Esophagus muscularis mucosa (tissue), 4 donors: ENCODE measurements at regions not wholly inside any gene's neighbourhood (a gene's known extent, or its start where the extent isn't known, plus 50 kb on each side); places are given as distances from the start of the nearest gene placed in this dataset.

ENCODE experiments used
- DNase-seq: peaks from one replicate; pipeline ENCODE4 v3.0.0-alpha.2; 2017; ENCODE audit errors: extremely low spot score
- H3K27ac ChIP-seq, 4 donors: fragments of 200-600 bp; sonication (generic); replicated peaks in 1 of 4; 1 replicate in 3 of 4; 2 replicates in 1 of 4; pipeline ENCODE4 v1.5.1; 2016 to 2019; ENCODE audit warnings: mild to moderate bottlenecking in 1 of 4
- H3K27me3 ChIP-seq, 4 donors: fragments of 200-600 bp; sonication (generic); one replicate each; pipeline versions ENCODE4 v1.5.1 to v1.6.0; 2016 to 2019
- H3K36me3 ChIP-seq, 4 donors: fragments of 200-600 bp; sonication (generic); one replicate each; pipeline ENCODE4 v1.5.1; 2016 to 2019
- H3K4me1 ChIP-seq, 4 donors: fragments of 200-600 bp; sonication (generic); one replicate each; pipeline ENCODE4 v1.5.1; 2016 to 2019
- H3K4me3 ChIP-seq, 4 donors: fragments of 200-600 bp; sonication (generic); 1 replicate in 2 of 4; 2 replicates in 2 of 4; pipeline ENCODE4 v1.5.1; 2016 to 2019; ENCODE audit warnings: mild to moderate bottlenecking in 4 of 4, moderate library complexity in 1 of 4
- H3K9me3 ChIP-seq, 4 donors: fragments of 200-600 bp; sonication (generic); 1 replicate in 3 of 4; 2 replicates in 1 of 4; pipeline ENCODE4 v1.5.1; 2016 to 2019
- EP300 ChIP-seq: sonication (generic); formaldehyde crosslinking; IDR thresholded peaks from one replicate; pipeline ENCODE4 v1.6.1; 2017; ENCODE audit warnings: antibody characterized with exemption
- POLR2A ChIP-seq: fragments of 450-650 bp; IDR thresholded peaks from one replicate; pipeline ENCODE4 v1.6.1; 2017; ENCODE audit warnings: antibody characterized with exemption, moderate library complexity, mild to moderate bottlenecking, low read depth
- POLR2AphosphoS5 ChIP-seq, 2 donors: sonication (generic); formaldehyde crosslinking; IDR thresholded peaks; one replicate each; pipeline ENCODE4 v1.6.1; 2017; ENCODE audit warnings: antibody characterized with exemption in 2 of 2
- WGBS: methylation state at CpG from one replicate; pipeline ENCODE4 v1.1.5; 2018; 5-methylcytosine and 5-hydroxymethylcytosine counted together
- intact Hi-C: fragments of 100-400 bp; cut with DNase I; formaldehyde crosslinking; loops from one replicate; pipeline ENCODE4 v1.15.1; 2023
- TF ChIP-seq, protein P1 (sequence below), 3 experiments: fragments of 200-600 bp in 2 of 3; fragments of 450-650 bp in 1 of 3; sonication (generic) in 2 of 3; IDR thresholded peaks; one replicate each; pipeline ENCODE4 v1.5.1; 2017 to 2019; ENCODE audit warnings: antibody characterized with exemption in 3 of 3, mild to moderate bottlenecking in 2 of 3, moderate library complexity in 1 of 3

DNA sequence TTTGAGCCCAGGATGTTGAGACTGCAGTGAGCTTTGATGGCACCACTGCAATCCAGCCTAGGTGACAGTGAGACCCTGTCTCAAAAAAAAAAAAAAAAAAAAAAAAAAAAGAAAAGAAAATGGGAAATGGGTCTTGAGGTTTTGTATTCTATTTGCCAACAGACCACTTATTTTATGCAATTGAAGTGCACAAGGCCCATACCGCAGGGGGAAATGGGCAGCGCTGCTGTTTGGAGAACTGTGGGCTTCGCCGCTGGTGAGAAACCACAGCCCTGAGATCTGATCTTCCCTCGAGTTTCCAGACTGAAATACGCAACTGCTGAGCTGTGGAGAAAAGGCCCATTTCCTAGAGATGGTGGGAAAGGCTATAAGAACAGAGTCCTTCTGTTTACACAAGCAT, 512.0 kb downstream of the TCERG1L start:
- Histone ChIP-seq H3K27me3 (peaks cover 0 to 14% (median 0%) of the 10 kb centered on the region in 4 donors), H3K4me1 (no peaks in the 10 kb centered on the region), H3K36me3 (no peaks in the 10 kb centered on the region), H3K27ac (no peak overlapping the region), H3K4me3 (no peak overlapping the region), H3K9me3 (peaks cover 0 to 7% (median 0%) of the 10 kb centered on the region in 4 donors)
- 58% methylated on average over 6 of the region's 6 CpGs for WGBS
- DNase-seq, result no peak
- intact Hi-C loops, result no loop called here
- TF ChIP-seq POLR2A, result no peak
- TF ChIP-seq POLR2AphosphoS5 (IDR thresholded peaks at IDR 0.05), result no peak
- TF ChIP-seq, protein P1, sequence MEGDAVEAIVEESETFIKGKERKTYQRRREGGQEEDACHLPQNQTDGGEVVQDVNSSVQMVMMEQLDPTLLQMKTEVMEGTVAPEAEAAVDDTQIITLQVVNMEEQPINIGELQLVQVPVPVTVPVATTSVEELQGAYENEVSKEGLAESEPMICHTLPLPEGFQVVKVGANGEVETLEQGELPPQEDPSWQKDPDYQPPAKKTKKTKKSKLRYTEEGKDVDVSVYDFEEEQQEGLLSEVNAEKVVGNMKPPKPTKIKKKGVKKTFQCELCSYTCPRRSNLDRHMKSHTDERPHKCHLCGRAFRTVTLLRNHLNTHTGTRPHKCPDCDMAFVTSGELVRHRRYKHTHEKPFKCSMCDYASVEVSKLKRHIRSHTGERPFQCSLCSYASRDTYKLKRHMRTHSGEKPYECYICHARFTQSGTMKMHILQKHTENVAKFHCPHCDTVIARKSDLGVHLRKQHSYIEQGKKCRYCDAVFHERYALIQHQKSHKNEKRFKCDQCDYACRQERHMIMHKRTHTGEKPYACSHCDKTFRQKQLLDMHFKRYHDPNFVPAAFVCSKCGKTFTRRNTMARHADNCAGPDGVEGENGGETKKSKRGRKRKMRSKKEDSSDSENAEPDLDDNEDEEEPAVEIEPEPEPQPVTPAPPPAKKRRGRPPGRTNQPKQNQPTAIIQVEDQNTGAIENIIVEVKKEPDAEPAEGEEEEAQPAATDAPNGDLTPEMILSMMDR (IDR thresholded peaks at IDR 0.05), result no peak
- no peak for TF ChIP-seq EP300

DNA sequence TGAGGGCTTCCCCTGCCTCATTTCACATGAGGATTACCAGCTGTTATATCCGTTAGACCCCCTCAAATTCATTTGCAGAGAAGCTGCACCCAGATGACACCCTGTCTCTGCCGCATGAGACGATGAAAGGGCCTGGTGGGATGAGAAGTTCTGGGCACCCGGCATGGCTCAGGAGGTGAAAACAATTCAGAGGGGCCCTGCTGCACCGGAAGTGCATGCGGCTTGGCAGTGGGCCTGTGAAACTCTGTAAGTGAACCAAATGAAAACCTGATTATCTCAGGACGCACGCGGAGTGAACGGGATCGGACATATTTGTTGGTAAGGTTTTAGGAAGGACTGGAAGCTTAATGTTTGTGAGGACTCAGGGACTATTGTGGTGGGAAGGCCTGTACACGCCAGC, 511.2 kb downstream of the TCERG1L start:
- Histone ChIP-seq H3K9me3 (peaks cover 0 to 7% (median 0%) of the 10 kb centered on the region in 4 donors), H3K4me1 (no peaks in the 10 kb centered on the region), H3K36me3 (no peaks in the 10 kb centered on the region), H3K4me3 (no peak overlapping the region), H3K27me3 (peaks cover 0 to 18% (median 0%) of the 10 kb centered on the region in 4 donors), H3K27ac (no peak overlapping the region)
- TF ChIP-seq POLR2A (no peak), EP300 (no peak), POLR2AphosphoS5 (IDR thresholded peaks at IDR 0.05) (no peak)
- TF ChIP-seq, protein P1 (IDR thresholded peaks at IDR 0.05), result no peak
- 86% methylated on average over 12 of the region's 12 CpGs for WGBS
- no peak for DNase-seq
- intact Hi-C loops, result no loop called here

DNA sequence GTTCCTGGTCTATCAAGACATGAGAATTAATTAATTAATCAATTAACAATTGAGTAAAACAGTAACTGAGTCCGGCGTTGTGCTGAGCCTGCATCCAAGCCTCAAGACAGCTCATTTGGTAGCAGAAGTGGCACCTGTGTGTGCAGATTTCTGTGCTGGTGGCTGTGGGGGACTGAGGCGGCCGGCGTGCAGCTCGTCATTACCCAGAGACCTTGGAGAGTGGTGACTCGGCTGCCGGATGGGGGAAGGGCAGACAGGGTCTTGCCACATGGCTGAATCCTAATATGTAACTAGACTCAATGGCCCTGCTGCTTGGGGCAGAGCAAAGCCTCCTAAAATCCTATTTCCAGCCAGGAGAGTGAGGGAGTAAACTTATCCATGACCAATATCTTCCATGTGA, 510.2 kb downstream of the TCERG1L start:
- intact Hi-C loops, result no loop called here
- no peak for TF ChIP-seq POLR2A
- TF ChIP-seq, protein P1 (IDR thresholded peaks at IDR 0.05), result no peak
- Histone ChIP-seq H3K27ac (no peak overlapping the region), H3K4me3 (no peak overlapping the region), H3K36me3 (no peaks in the 10 kb centered on the region), H3K27me3 (peaks cover 0 to 24% (median 0%) of the 10 kb centered on the region in 4 donors), H3K9me3 (peaks cover 0 to 7% (median 0%) of the 10 kb centered on the region in 4 donors), H3K4me1 (no peaks in the 10 kb centered on the region)
- WGBS, result 89% methylated on average over 8 of the region's 8 CpGs
- no peak for DNase-seq

DNA sequence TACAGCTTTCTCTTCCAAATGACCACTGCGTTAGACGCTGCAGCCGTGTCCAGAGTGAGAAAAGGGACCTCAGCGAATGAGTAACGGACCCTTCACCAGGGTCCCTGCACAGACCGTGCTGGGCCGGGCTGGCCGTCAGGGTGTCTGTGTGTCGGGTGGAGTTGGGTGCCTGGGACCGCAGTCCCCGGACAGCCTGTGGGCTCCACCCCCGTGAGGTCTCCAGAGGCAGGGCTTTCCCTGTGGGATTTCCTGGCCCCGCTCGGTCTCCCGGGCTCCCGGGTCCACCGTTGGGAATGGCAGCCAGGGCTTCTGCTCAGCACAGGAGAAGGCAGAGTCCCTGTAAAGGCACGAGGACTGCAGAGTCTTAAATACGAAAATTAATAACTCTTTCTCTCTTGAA, 509.7 kb downstream of the TCERG1L start:
- Histone ChIP-seq H3K4me1 (no peaks in the 10 kb centered on the region), H3K9me3 (peaks cover 0 to 7% (median 0%) of the 10 kb centered on the region in 4 donors), H3K4me3 (no peak overlapping the region), H3K36me3 (no peaks in the 10 kb centered on the region), H3K27me3 (peaks cover 0 to 23% (median 0%) of the 10 kb centered on the region in 4 donors), H3K27ac (no peak overlapping the region)
- no peak for DNase-seq
- intact Hi-C loops, result no loop called here
- TF ChIP-seq EP300, result no peak
- TF ChIP-seq POLR2AphosphoS5 (IDR thresholded peaks at IDR 0.05), result no peak
- no peak for TF ChIP-seq POLR2A
- TF ChIP-seq, protein P1 (IDR thresholded peaks at IDR 0.05), result no peak
- WGBS, result 73% methylated on average over 12 of the region's 19 CpGs

DNA sequence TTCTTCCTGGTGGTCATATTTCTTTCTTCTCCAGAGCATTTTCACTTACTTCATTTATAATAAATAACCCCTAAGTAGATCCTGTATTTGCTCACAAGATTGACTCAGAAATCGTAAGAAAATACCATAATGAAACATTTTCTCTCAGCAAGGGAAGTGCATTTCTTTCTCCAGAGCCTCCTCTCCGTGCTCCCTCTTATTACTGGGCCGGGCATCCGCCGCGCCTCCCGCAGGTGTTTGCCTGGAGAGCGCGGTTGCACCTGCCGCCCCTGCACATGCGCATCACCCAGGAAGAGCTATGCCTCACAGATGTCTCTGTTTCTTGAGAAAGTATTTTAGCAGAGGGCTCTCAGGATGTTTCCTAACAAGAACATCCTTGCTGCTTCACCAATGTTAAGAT, 509.2 kb downstream of the TCERG1L start:
- Histone ChIP-seq H3K27ac (no peak overlapping the region), H3K27me3 (peaks cover 0 to 21% (median 0%) of the 10 kb centered on the region in 4 donors), H3K4me3 (no peak overlapping the region), H3K4me1 (no peaks in the 10 kb centered on the region), H3K9me3 (peaks cover 0 to 7% (median 0%) of the 10 kb centered on the region in 4 donors), H3K36me3 (no peaks in the 10 kb centered on the region)
- 92% methylated on average over 11 of the region's 11 CpGs for WGBS
- TF ChIP-seq POLR2AphosphoS5 (IDR thresholded peaks at IDR 0.05) (no peak), POLR2A (no peak), EP300 (no peak)
- TF ChIP-seq, protein P1 (IDR thresholded peaks at IDR 0.05), result no peak
- intact Hi-C loops, result no loop called here
- no peak for DNase-seq
